Skeletal muscle tissue (tissue), 3 donors: ENCODE measurements at regions not wholly inside any gene's neighbourhood (a gene's known extent, or its start where the extent isn't known, plus 50 kb on each side); places are given as distances from the start of the nearest gene placed in this dataset.

Experiments used
- H3K27ac ChIP-seq: one replicate; pipeline ENCODE4 v1.7.0; 2013; ENCODE audit warnings: mild to moderate bottlenecking, low read depth, low read length, inconsistent platforms
- H3K27me3 ChIP-seq, 3 donors: one replicate each; pipeline ENCODE4 v1.7.0; 2013; ENCODE audit warnings: low read length in 3 of 3; ENCODE audit not compliant: control insufficient read depth in 3 of 3, insufficient read depth in 3 of 3
- H3K36me3 ChIP-seq, 3 donors: one replicate each; pipeline ENCODE4 v1.7.0; 2013; ENCODE audit warnings: low read length in 3 of 3; ENCODE audit not compliant: control insufficient read depth in 3 of 3, insufficient read depth in 3 of 3
- H3K4me1 ChIP-seq, 3 donors: one replicate each; pipeline ENCODE4 v1.7.0; 2013; ENCODE audit warnings: low read length in 3 of 3, mild to moderate bottlenecking in 3 of 3; ENCODE audit not compliant: control insufficient read depth in 3 of 3, insufficient read depth in 3 of 3
- H3K4me3 ChIP-seq, 3 donors: one replicate each; pipeline ENCODE4 v1.7.0; 2013; ENCODE audit warnings: low read length in 3 of 3
- H3K9ac ChIP-seq, 3 donors: one replicate each; pipeline ENCODE4 v1.7.0; 2013; ENCODE audit warnings: low read length in 3 of 3, mild to moderate bottlenecking in 3 of 3, moderate library complexity in 2 of 3, low read depth in 1 of 3
- H3K9me3 ChIP-seq, 3 donors: one replicate each; pipeline ENCODE4 v1.7.0; 2013; ENCODE audit warnings: low read length in 3 of 3; ENCODE audit not compliant: control insufficient read depth in 3 of 3
- donor health status: Osteomylitis.

DNA sequence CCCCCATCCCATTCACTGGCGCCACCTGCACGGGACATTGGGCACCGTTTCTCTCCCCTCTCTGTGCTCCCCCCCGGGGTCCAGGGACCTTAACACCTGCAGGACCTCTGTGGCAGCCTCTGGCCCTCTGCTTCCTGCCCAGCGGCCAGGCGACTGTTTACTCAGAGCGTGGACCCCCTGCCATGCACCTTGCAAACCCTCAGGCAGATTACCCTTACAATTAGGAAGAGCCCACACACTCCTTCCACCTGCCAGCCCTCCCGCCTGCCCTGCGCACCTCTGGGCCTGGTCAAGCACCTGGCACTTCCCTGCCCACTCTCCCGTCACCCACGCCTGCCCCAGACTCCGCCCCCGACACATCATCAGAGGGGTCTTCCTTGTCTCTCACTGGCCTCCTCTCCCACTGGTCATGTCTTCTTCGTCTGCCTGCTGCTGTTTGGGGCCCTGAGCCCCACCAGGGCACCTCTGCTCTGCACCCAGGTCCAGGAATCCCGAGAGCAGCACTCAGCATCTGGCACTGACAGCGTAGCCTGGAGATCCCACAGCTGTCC is 281.3 kb upstream of the IRX4 start:
- Histone ChIP-seq H3K27ac (no peak overlapping the region), H3K36me3 (no peaks in the 10 kb centered on the region), H3K4me1 (no peaks in the 10 kb centered on the region), H3K9me3 (no peaks in the 10 kb centered on the region), H3K9ac (no peak overlapping the region), H3K27me3 (peaks cover 6 to 39% (median 6%) of the 10 kb centered on the region in 3 donors), H3K4me3 (no peak overlapping the region)

DNA sequence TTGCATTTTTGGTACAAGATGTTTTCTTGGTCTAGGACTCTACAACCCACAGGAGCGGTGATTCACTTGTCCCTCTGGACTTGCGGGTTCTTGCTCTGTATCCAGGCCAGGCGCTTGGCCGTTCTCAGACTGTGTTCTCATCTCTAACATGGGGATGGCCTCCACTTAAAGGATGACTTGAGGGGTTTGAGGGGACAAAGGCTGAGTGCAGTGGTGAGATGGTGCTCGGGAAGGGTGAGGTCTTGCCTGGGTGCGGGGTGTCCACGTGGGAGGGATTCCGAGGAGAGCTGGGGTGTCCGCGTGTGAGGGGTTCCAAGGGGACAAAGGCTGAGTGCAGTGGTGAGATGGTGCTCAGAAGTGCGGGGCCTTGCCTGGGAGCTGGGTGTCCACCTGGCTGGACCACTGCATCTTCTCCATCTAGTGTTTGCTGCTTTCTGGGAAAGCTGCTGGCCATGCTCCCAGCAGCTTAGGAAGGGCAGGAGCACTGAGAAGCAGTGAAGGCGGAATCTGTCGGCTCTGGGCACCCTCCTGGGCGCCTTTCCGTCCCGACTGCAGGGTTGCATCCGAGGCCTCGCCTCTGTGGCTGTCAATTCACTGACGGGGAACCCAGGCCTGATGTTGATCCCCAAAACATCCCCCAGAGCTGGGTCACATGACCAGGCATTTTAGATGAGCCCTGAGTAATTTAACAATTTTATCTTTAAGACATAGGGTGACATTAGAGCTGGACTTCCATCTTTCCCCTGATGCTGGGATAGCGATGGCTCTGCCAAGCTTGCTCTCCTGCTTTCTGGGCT is 280.5 kb upstream of the IRX4 start:
- Histone ChIP-seq H3K9me3 (no peaks in the 10 kb centered on the region), H3K36me3 (no peaks in the 10 kb centered on the region), H3K27ac (no peak overlapping the region), H3K4me1 (no peaks in the 10 kb centered on the region), H3K4me3 (no peak overlapping the region), H3K27me3 (peaks cover 3 to 34% (median 4%) of the 10 kb centered on the region in 3 donors), H3K9ac (no peak overlapping the region)

DNA sequence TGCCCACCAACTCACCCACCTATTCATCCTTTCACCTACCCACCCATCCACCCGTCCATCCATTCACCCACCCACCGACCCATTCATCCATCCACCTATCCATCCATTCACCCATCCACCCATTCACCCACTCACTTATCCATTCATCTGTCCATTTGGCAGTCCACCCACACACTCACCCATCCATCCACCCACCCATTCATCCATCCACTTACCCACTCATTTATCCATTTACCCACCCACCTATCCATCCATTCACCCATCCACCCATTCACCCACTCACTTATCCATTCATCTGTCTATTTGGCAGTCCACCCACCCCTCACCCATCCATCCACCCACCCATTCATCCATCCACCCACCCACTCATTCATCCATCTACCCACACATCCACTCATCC is 278.1 kb upstream of the IRX4 start:
- H3K4me3 ChIP-seq = no peak overlapping the region
- H3K4me1 ChIP-seq = no peaks in the 10 kb centered on the region
- no peak overlapping the region for H3K27ac ChIP-seq
- H3K27me3 ChIP-seq = peaks cover 0 to 23% (median 0%) of the 10 kb centered on the region in 3 donors
- H3K9ac ChIP-seq = no peak overlapping the region
- H3K9me3 ChIP-seq = no peaks in the 10 kb centered on the region
- H3K36me3 ChIP-seq = no peaks in the 10 kb centered on the region

DNA sequence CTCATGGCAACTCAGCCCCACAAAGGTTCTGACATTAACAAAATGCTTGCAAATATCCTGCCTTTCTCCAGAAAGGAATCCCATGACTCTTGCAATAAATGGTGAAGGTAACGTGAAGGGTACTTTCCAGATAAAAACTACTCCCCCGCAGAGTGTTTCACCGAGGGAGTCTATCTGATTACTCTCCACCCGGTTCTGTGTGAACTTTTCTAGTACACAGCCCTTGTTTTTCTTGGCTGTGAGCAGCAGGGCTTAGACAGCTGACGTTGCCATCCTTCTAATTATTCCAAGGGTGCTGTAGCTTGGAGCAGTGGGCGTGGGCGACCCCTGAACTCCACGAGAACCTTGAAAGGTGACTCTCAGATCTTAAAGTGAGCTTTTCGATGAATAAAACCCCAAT is 276.0 kb upstream of the IRX4 start:
- H3K9me3 ChIP-seq = no peaks in the 10 kb centered on the region
- H3K36me3 ChIP-seq = no peaks in the 10 kb centered on the region

DNA sequence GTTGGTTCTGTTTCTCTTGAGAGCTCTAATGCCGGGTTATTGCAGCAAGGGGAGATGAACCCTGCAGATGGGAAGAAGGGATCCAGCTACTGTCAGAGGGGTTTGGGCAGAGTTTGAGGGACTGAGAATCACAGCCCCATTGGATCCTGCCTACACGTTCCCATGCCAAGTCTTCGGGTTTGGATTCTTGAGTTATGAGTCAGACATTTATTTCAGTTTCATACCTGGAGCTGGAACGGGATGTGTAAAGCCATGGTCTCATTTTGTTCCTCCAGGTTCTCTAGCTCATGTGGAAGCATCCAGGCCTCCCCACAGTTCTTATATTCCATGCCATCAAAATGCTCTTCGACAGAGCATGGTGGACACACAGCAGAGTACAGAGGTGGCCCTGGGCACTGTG is 275.4 kb upstream of the IRX4 start:
- Histone ChIP-seq H3K27ac (no peak overlapping the region), H3K9me3 (no peaks in the 10 kb centered on the region), H3K36me3 (no peaks in the 10 kb centered on the region), H3K9ac (no peak overlapping the region), H3K4me1 (no peaks in the 10 kb centered on the region), H3K27me3 (peaks cover 0 to 6% (median 0%) of the 10 kb centered on the region in 3 donors), H3K4me3 (no peak overlapping the region)

More for the DNA sequence above, 276.0 kb upstream of the IRX4 start:
- Histone ChIP-seq H3K27ac (no peak overlapping the region), H3K4me3 (no peak overlapping the region), H3K27me3 (peaks cover 0 to 13% (median 0%) of the 10 kb centered on the region in 3 donors), H3K4me1 (no peaks in the 10 kb centered on the region), H3K9ac (no peak overlapping the region)

DNA sequence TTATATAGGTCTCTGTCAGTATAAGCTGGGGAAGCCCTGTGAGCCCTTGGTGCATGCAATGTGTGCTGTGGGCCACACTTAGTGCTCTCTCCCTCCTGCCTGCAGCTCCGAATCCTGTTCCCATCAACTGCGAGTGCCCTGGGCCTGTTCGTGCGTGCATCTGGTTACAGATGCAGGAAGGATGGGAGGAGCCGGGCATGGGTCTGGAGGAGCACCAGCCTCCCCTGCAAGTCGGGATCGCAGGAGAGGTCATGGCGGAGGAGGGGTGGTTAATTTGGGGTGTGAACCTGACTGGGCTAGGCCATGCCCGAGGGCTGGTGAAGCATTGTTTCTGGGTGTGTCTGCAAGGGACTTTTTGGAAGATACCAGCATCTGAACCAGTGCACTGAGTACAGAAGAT is 274.6 kb upstream of the IRX4 start:
- H3K36me3 ChIP-seq = no peaks in the 10 kb centered on the region
- H3K4me1 ChIP-seq = no peaks in the 10 kb centered on the region
- peaks cover 0 to 4% (median 0%) of the 10 kb centered on the region in 3 donors for H3K27me3 ChIP-seq
- no peak overlapping the region for H3K27ac ChIP-seq
- no peaks in the 10 kb centered on the region for H3K9me3 ChIP-seq
- no peak overlapping the region for H3K4me3 ChIP-seq
- H3K9ac ChIP-seq = no peak overlapping the region

DNA sequence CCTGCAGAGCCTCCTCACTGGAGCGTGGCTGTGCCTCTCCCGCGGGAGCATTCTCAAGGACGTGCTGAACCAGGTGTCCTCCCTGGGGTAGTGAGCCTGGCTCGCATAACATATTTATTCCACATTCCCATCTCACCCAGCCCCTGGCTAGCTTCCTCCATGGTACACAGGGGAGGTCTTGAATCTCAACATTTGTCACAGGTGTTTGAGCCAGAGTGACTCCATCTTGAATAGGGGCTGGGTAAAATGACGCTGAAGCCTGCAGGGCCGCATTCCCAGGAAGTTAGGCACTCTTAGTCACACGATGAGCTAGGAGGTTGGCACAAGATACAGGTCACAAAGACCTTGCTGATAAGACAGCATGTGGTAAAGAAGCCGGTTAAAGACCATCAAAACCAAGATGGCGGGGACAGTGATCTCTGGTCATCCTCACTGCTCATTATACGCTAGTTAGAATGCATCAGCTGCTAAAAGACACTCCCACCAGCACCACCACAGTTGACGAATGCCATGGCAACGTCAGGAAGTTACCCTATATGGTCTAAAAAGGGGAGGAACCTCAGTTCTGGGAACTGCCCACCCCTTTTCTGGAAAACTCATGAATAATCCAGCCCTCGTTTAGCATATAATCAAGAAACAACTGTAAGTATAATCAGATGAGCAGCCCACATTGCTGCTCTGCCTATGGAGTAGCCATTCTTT is 273.8 kb upstream of the IRX4 start:
- H3K4me1 ChIP-seq = no peaks in the 10 kb centered on the region
- H3K36me3 ChIP-seq = no peaks in the 10 kb centered on the region
- no peaks in the 10 kb centered on the region for H3K9me3 ChIP-seq
- peaks cover 0 to 4% (median 0%) of the 10 kb centered on the region in 3 donors for H3K27me3 ChIP-seq
- H3K27ac ChIP-seq = no peak overlapping the region
- H3K4me3 ChIP-seq = no peak overlapping the region
- H3K9ac ChIP-seq = no peak overlapping the region

DNA sequence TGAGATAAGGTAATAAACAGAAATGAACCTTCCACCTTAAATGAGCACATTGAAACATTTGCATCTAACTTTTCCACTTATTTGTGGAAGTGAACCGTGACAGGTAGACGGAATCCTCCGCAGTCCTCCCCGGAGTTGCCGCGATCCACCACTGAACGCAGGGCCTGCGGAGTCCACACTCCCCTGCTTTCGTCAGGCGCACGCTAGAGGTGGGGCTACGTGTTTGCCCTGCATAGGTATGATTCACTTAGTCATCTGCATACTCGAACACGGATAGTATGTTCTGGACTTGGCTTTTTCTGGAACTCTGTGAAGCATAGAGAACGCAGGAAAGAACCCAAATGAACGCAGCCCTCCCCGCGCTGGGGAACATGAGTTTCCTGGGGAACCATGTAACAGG is 272.8 kb upstream of the IRX4 start:
- Histone ChIP-seq H3K4me3 (no peak overlapping the region), H3K4me1 (no peaks in the 10 kb centered on the region), H3K9me3 (no peaks in the 10 kb centered on the region), H3K27ac (no peak overlapping the region), H3K9ac (no peak overlapping the region), H3K36me3 (no peaks in the 10 kb centered on the region), H3K27me3 (peaks cover 0 to 12% (median 0%) of the 10 kb centered on the region in 3 donors)

DNA sequence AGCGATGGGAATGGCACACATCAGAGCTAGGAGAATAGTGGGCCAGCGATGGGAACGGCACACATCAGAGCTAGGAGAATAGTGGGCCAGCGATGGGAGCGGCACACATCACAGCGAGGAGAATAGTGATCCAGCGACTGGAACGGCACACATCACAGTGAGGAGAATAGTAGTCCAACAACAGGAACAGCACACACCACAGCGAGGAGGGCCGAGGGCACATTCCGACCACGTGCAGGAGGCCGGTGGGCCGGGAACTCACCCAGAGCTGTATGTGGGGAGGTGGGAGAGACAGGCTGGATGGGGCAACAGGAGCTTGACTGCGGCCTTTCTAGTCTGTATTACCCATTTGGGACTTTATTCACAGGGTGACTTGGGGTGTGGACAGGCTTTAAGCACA is 271.1 kb upstream of the IRX4 start:
- H3K4me1 ChIP-seq = no peaks in the 10 kb centered on the region
- H3K27ac ChIP-seq = no peak overlapping the region
- peaks cover under 1 to 19% (median 4%) of the 10 kb centered on the region in 3 donors for H3K27me3 ChIP-seq
- H3K36me3 ChIP-seq = no peaks in the 10 kb centered on the region
- H3K9ac ChIP-seq = no peak overlapping the region
- no peak overlapping the region for H3K4me3 ChIP-seq
- no peaks in the 10 kb centered on the region for H3K9me3 ChIP-seq

DNA sequence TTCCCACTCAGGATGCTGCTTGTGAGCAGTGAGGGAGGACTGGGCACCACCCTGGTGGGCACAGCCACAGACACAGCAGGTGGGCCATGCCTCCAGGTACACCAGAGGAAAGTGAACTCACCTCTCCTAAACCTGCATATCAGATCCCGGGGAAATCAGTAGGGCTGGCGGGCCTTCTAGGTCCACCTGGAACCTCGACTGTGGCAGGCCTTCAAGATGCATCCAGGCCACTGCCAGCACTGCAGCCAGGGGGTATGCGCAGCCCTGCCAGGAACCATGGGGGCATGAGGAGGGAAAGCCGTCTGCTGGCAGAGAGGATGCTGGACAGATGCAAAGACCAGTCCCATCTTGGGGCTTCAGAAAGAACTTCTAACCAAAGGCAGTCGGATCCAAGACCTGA is 270.6 kb upstream of the IRX4 start:
- no peaks in the 10 kb centered on the region for H3K4me1 ChIP-seq
- H3K4me3 ChIP-seq = no peak overlapping the region
- H3K27ac ChIP-seq = no peak overlapping the region
- no peak overlapping the region for H3K9ac ChIP-seq
- H3K27me3 ChIP-seq = peaks cover 3 to 19% (median 7%) of the 10 kb centered on the region in 3 donors
- no peaks in the 10 kb centered on the region for H3K36me3 ChIP-seq
- H3K9me3 ChIP-seq = no peaks in the 10 kb centered on the region
